Transverse colon (tissue), 4 donors: ENCODE measurements at regions not wholly inside any gene's neighbourhood (a gene's known extent, or its start where the extent isn't known, plus 50 kb on each side); places are given as distances from the start of the nearest gene placed in this dataset.

Experiments
- CTCF ChIP-seq, 5 experiments: fragments of 200-600 bp in 3 of 5; fragments of 450-650 bp in 2 of 5; sonication (generic) in 3 of 5; IDR thresholded peaks; 1 replicate in 2 of 5; 2 replicates in 3 of 5; pipeline ENCODE4 v1.5.1; 2016 to 2017; ENCODE audit warnings: antibody characterized with exemption in 5 of 5, inconsistent platforms in 3 of 5, mild to moderate bottlenecking in 2 of 5, moderate library complexity in 1 of 5
- EP300 ChIP-seq: sonication (generic); formaldehyde crosslinking; IDR thresholded peaks from one replicate; pipeline ENCODE4 v1.6.1; 2017; ENCODE audit warnings: antibody characterized with exemption, low read depth
- POLR2A ChIP-seq: fragments of 450-650 bp; IDR thresholded peaks from one replicate; pipeline ENCODE4 v1.6.1; 2016; ENCODE audit warnings: antibody characterized with exemption, mild to moderate bottlenecking, moderate library complexity
- POLR2AphosphoS5 ChIP-seq, 3 donors: sonication (generic); formaldehyde crosslinking; IDR thresholded peaks; one replicate each; pipeline ENCODE4 v1.6.1; 2016; ENCODE audit warnings: antibody characterized with exemption in 3 of 3

GRCh38 chr21:35280231-35280630, 231.1 kb upstream of the RUNX1 start:
- no peak for TF ChIP-seq CTCF (IDR thresholded peaks at IDR 0.05)
- TF ChIP-seq EP300: no peak
- no peak for TF ChIP-seq POLR2AphosphoS5 (IDR thresholded peaks at IDR 0.05)
- TF ChIP-seq POLR2A: no peak
